Daoy (cell line): ENCODE measurements at regions not wholly inside any gene's neighbourhood (a gene's known extent, or its start where the extent isn't known, plus 50 kb on each side); places are given as distances from the start of the nearest gene placed in this dataset.
"Not testable (repeated sequence)": the region's sequence is repeated elsewhere in the genome, so short reads cannot be mapped to it uniquely, and the experiment has no call there.

ENCODE experiments used
- DNase-seq: peaks from one replicate; pipeline ENCODE4 v3.0.0-alpha.2; 2015; ENCODE audit warnings: low read depth

- no peak for DNase-seq
Observed at GRCh38 chr4:33465565-33465964, 2745.4 kb downstream of the PCDH7 start.

- peak; percentile 60 for DNase-seq
Observed at GRCh38 chr4:33467291-33467690, 2747.1 kb downstream of the PCDH7 start.

- DNase-seq: no peak
Observed at GRCh38 chr4:33470805-33471204, 2750.6 kb downstream of the PCDH7 start.

- no peak for DNase-seq
Observed at GRCh38 chr4:33477715-33478114, 2757.5 kb downstream of the PCDH7 start.

DNA sequence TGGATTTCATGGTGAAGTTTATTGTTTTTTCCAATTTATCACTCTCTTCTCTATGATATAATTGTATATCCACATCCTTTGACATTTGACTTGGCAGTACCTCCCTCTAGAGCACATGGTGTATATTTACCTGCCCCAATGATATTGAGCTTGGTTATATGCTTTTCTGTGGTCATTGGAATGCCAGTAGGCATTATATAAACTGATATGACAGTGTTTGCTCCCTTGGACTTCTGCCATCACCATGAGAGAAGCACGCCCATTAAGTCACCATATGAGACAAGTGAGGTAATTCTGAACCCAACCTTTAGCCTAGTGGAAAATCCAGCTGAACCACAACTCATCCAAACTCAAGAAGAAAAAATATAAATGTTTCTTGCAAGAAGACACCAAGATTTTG is 2761.5 kb downstream of the ARAP2 start:
- DNase-seq: peak; percentile 15

DNA sequence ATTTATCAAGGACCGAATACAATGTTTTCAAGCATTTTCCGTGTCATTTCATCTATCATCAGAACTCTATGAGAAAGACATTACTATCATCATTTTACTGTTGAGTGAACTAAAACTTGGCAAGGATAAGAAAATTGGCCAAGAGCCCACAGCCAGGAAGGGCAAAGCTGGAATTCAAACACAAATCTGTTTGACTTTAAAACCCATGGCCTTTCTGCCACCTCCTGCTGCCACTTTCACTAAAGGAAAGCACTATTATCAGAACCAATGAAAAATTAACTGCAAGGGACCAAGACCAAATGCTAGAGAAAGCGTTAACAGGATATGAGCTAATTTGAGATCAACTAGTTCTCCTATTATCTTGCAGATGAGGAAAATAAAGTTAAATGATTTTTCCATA is 2759.2 kb downstream of the ARAP2 start:
- DNase-seq: no peak

GRCh38 chr4:33493231-33493630 is 2751.1 kb downstream of the ARAP2 start:
- peak; percentile 25 for DNase-seq

- no peak for DNase-seq
Observed at GRCh38 chr4:33494150-33494549, 2750.2 kb downstream of the ARAP2 start.

GRCh38 chr4:33501587-33501986 is 2742.7 kb downstream of the ARAP2 start:
- DNase-seq: not testable (repeated sequence)

DNA sequence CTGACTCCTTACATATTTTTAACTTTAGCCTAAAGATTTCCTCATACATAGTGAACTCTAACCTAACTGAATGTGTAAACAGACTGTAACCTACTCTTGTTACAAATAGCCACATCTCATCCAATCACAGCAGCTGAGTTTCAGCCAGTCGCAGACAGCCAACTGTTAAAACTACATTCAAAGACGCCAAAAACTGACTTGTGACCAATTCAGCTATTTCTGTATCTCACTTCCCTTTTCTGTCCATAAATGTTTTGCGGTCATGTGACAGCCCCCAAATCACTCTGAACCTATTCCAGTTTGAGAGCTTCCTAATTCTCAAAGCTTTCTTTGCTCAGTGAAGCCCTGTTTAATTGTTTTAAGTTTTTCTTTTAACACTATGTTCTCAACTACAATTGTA is 2731.9 kb downstream of the ARAP2 start:
- DNase-seq: no peak

DNA sequence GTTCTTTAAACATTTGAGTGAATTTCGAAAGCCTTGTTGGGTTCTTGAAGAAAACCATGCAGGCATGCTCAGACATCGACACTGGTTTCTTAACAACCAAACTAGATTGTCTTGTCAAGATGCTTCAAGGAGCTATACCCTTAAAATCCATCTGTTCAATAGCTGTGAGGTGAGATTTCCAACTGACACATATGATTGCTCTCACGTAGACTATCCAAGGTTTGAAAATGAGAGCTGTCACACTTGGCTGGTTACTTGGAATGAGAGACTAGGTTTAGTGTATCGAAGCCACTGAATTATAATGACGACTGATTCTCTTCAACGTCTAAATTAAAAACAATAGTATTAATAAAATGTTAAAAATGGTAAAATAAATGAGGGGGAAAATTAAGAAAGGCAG is 2725.5 kb downstream of the ARAP2 start:
- no peak for DNase-seq

DNA sequence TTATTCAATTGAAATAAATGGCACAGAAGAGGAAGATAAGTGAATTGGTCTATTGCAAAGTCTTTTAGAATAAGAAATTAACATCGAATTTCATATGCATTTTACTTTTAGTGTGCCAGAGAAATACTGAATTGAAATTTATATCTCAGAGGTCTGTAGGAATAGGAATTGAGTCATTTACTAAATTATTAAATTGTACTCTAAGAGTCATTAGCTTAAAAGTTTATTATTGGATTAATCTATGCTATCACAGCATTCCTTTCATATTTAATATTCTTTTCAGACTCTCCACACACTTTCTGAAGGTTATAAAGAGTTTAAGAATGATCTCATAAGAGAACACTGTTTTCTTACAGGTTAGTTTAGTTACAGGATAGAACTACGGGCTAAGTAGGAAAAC is 2711.5 kb downstream of the ARAP2 start:
- no peak for DNase-seq

DNA sequence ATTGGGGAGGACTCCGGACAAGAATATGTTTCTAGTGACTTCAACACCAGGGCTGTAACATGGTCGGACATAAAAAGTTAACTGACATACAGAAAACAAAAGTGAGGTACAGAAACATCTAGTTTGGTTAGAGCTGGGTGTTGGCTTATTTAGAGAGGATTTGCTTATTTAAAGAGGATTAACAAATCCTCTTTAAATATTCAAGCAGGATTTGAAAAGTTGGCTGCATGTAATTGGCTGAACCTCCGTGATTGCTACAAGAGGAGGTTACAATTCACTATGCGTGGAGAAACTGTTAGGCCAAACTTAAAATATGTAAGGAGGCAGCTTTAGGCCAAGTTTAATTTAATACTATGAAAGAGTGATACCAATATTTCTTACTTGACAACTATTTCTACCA is 2707.4 kb downstream of the ARAP2 start:
- DNase-seq: no peak

- DNase-seq: no peak
Observed at GRCh38 chr4:33537527-33537926, 2706.8 kb downstream of the ARAP2 start.

GRCh38 chr4:33543941-33544450 is 2700.3 kb downstream of the ARAP2 start:
- DNase-seq: no peak

- DNase-seq: no peak
Observed at GRCh38 chr4:33551244-33551643, 2693.1 kb downstream of the ARAP2 start.

DNA sequence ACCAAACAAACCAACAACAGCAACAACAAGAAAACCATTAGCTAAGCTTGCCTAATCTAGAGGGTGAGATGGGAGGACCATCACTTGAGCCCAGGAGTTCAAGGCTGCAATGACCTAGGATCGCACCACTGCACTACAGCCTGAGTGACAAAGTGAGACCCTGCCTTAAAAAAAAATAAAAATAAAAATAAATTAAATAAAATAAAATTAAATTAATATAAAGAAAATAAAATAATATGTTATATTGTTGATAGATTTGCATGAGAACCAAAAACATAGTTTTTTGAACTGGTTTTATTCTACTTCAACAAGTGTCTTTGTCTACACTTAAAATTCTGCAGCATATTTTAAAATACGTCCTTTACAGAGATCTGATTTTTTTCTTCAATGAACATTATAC is 2683.1 kb downstream of the ARAP2 start:
- no peak for DNase-seq

- no peak for DNase-seq
Observed at GRCh38 chr4:33566649-33567048, 2677.7 kb downstream of the ARAP2 start.

- no peak for DNase-seq
Observed at GRCh38 chr4:33577791-33578190, 2666.5 kb downstream of the ARAP2 start.

DNA sequence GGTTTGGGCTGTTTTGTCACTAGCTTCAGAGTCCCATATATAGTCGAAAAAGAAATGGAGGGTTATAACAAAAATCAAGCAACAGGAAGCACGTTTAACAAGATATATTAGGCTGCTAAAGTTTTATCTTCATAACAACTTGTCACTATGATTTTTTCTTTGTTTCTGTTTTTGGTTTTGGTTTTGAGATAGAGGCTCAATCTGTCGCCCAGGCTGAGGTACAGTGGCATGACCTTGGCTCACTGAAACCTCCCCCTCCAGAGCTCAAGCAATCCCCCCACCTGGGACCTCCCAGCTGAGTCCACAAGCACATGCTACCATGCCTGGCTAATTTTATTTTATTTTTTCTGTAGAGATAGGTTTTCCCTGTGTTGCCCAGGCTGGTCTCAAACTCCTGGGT is 2664.4 kb downstream of the ARAP2 start:
- DNase-seq: no peak

DNA sequence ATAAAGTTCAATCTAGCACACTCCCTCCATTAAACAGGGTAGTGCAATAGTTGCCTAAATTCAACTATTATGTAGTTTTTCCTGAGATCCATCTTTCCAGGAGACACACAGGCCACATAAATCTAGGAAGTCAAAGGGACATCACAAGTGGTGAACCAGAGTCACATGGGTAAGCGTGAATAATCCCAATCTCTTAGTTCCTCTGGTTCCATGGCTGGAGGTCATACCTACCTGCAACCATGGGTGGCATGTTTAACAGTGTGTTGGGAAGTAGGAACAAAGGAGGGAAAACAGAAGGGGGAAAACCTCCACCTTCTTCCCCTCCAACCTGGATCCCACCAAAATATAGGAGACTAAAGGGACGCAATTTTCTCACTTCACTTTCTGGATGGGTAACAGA is 2651.6 kb downstream of the ARAP2 start:
- no peak for DNase-seq

DNA sequence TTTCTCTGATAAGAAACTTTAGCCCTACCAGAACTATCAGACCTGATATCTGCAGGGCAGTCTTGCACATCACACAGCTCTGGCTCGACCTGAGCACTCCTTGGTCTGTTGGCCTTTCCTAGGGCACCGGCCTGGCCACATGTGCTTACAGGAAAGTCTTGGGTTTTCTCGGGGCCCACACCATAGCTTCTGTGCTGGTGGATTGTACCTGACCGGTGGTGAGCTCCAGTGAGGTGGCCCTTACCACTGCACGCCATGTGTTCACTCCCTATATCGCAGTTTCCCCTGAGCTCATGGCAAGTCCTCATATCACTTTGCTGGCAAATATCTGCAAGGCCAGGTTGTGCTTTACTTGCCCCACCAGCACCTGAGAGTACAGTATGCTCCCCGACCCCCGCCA is 2637.4 kb downstream of the ARAP2 start:
- no peak for DNase-seq

DNA sequence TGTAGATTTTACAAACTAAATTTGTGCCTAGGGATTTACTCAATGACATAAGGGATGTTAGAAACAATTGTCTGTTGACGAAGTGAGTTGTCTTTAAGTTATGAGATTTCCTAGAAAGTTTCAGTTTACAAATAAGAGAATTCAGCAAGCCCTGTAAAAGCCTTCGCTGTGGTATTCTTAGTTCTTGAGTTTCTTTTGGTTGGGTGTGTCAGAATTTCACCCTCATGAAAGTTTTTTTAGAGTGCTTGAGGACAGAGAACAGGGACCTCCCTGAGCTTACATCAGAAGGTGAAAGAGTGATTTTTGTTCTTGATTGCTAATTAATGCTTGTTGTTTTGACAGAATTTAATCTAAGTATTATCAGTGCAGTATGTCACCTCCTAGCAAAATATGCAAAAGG is 2628.2 kb downstream of the ARAP2 start:
- DNase-seq: no peak

DNA sequence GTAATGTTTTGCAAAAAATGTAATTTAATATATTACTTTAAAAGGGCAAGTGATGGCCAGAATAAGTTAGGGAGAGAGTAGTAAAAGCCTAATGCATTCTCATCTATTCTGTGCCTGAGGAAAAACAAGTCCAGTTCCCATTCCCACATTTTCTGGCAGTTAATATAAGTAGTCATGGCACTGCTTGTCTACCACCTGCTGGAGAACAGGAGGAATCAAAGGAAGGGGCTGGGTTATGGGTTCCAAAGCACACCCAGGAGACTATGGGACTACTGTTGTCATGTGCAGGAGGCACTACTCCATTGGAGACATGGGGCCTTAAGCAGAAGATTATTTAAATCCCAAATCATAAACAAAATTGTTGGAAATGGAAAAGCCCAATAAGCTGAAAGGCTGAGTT is 2618.6 kb downstream of the ARAP2 start:
- DNase-seq: no peak

DNA sequence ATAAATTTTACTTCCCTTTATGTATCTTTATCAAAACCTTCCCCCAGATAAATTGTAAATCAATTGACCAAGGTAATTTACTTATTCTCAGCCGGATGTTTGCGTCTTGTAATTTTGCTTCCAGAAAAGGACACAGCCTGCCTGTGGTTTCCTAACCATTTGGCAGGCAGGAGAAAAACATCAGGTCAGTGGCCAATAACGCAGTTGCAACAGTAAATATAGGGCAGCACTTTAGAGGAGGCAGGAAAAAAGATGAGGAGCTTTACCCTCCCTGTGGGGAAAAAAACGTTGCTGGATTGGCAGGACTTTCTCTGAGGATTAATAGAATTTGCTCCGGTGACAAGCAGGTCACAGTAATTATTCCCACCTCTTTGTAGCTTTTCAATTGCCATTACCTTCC is 2618.1 kb downstream of the ARAP2 start:
- DNase-seq: no peak
